Stimulated activated CD4-positive, alpha-beta T cell treated with anti-CD3 and anti-CD28 coated beads, Interleukin-4, amount 100 ng/mL, for 4 hours (primary cell): ENCODE measurements at regions not wholly inside any gene's neighbourhood (a gene's known extent, or its start where the extent isn't known, plus 50 kb on each side); places are given as distances from the start of the nearest gene placed in this dataset.
"Not testable (repeated sequence)": the region's sequence is repeated elsewhere in the genome, so short reads cannot be mapped to it uniquely, and the experiment has no call there.

Experiments
- DNase-seq, 2 experiments: peaks; one replicate each; pipeline ENCODE4 v3.0.0-alpha.2; 2020

- no peak for DNase-seq
Observed at GRCh38 chr5:124902097-124902821, 155.8 kb upstream of the ZNF608 start.

- no peak for DNase-seq
Observed at GRCh38 chr5:124905256-124906130, 159.1 kb upstream of the ZNF608 start.

GRCh38 chr5:124906339-124907097, 160.1 kb upstream of the ZNF608 start:
- no peak for DNase-seq

GRCh38 chr5:124907098-124907644, 160.7 kb upstream of the ZNF608 start:
- no peak for DNase-seq

GRCh38 chr5:124908581-124909451, 162.4 kb upstream of the ZNF608 start:
- no peak for DNase-seq

GRCh38 chr5:124909734-124910133, 163.3 kb upstream of the ZNF608 start:
- DNase-seq = no peak

- DNase-seq = no peak
Observed at GRCh38 chr5:124910354-124911016, 164.0 kb upstream of the ZNF608 start.

- no peak for DNase-seq
Observed at GRCh38 chr5:124912638-124913328, 166.3 kb upstream of the ZNF608 start.

GRCh38 chr5:124913329-124913653, 166.9 kb upstream of the ZNF608 start:
- DNase-seq = no peak

GRCh38 chr5:124916313-124916712, 169.9 kb upstream of the ZNF608 start:
- DNase-seq = not testable (repeated sequence)

GRCh38 chr5:124918618-124919017, 172.2 kb upstream of the ZNF608 start:
- DNase-seq = no peak

- no peak for DNase-seq
Observed at GRCh38 chr5:124919076-124919475, 172.6 kb upstream of the ZNF608 start.

GRCh38 chr5:124919747-124920525, 173.5 kb upstream of the ZNF608 start:
- no peak for DNase-seq

GRCh38 chr5:124920909-124921666, 174.6 kb upstream of the ZNF608 start:
- no peak for DNase-seq

- no peak for DNase-seq
Observed at GRCh38 chr5:124921694-124922093, 175.3 kb upstream of the ZNF608 start.

- no peak for DNase-seq
Observed at GRCh38 chr5:124922255-124922975, 176.0 kb upstream of the ZNF608 start.

- DNase-seq = no peak
Observed at GRCh38 chr5:124923131-124923530, 176.7 kb upstream of the ZNF608 start.

- DNase-seq = no peak
Observed at GRCh38 chr5:124924729-124925128, 178.3 kb upstream of the ZNF608 start.

GRCh38 chr5:124927735-124928134, 181.3 kb upstream of the ZNF608 start:
- no peak for DNase-seq
